ENCODE measurements at regions not wholly inside any gene's neighbourhood (a gene's known extent, or its start where the extent isn't known, plus 50 kb on each side); places are given as distances from the start of the nearest gene placed in this dataset.
"Not testable (repeated sequence)": the region's sequence is repeated elsewhere in the genome, so short reads cannot be mapped to it uniquely, and the experiment has no call there.

DNA sequence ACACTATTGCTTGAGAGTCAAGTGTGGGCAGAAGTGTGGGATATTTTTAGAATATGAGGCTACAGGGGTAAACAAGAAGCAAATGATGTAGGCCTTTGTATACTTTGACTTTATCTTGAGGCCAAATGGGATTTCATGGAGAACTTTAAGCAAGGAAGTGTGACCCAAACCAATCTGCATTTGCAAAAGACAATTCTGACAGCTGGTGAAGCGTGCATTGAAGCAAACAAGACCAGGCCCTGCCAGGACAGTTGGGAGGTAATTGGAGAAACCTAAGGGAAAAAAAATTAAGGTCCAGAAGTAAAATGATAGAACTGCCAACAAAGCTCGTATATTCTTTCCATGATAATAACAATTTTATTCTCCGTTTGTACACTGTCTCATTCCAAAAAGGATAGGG lies 168.3 kb downstream of the TM2D1 start:
- Histone ChIP-seq H3K27me3 (ENCODE audit: low read depth) (no peaks in the 10 kb centered on the region), H3K36me3 (no peaks in the 10 kb centered on the region), H3K4me3 (no peak overlapping the region), H3K4me1 (peaks cover 4% of the 10 kb centered on the region), H3K27ac (replicated peaks) (no peak overlapping the region), H3K9me3 (replicated peaks) (peaks cover 13% of the 10 kb centered on the region)
- DNase-seq: no peak
- intact Hi-C loops (cut with micrococcal nuclease): no loop called here
- TF ChIP-seq, protein P1, sequence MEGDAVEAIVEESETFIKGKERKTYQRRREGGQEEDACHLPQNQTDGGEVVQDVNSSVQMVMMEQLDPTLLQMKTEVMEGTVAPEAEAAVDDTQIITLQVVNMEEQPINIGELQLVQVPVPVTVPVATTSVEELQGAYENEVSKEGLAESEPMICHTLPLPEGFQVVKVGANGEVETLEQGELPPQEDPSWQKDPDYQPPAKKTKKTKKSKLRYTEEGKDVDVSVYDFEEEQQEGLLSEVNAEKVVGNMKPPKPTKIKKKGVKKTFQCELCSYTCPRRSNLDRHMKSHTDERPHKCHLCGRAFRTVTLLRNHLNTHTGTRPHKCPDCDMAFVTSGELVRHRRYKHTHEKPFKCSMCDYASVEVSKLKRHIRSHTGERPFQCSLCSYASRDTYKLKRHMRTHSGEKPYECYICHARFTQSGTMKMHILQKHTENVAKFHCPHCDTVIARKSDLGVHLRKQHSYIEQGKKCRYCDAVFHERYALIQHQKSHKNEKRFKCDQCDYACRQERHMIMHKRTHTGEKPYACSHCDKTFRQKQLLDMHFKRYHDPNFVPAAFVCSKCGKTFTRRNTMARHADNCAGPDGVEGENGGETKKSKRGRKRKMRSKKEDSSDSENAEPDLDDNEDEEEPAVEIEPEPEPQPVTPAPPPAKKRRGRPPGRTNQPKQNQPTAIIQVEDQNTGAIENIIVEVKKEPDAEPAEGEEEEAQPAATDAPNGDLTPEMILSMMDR (IDR thresholded peaks at IDR 0.05; ENCODE audit: borderline replicate concordance): no peak

DNA sequence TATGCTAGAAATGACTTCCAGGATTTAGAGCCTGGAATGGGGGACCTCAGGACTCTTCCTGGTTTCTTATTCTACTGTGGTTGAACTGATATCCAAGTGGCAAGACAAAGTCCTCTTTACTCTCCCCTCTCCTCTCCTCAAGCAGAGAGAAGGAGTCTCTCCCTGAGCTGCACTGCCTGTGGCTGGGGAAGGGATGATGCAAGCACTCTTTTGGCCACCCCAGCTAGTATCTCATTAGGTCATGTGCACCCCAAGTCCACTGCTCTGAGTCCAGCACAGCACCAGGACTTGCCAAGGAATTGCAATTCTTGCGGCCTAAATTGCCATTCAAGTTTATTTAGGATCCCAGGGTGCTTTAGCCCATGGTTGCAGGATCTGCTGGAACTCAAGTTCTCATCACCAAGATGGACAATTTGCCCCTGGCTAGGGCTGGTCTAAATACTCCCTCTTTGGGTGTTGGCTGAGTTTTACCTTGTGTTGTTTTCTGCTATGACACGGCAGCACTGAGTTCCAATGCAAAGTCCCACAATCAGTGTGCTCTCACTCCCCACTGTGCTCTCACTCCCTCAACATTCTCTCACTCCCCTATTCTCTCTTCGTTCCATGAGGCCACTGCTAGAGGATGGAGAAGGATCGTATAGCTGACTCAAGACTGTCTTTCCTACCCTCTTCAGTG lies 172.2 kb downstream of the TM2D1 start:
- H3K27ac ChIP-seq (replicated peaks): no peak overlapping the region
- peaks cover 23% of the 10 kb centered on the region for H3K9me3 ChIP-seq (replicated peaks)
- intact Hi-C loops (cut with micrococcal nuclease): no loop called here
- no peaks in the 10 kb centered on the region for H3K36me3 ChIP-seq
- H3K4me3 ChIP-seq: no peak overlapping the region
- TF ChIP-seq, protein P1 (IDR thresholded peaks at IDR 0.05; ENCODE audit: borderline replicate concordance): no peak
- peaks cover 4% of the 10 kb centered on the region for H3K4me1 ChIP-seq
- H3K27me3 ChIP-seq (ENCODE audit: low read depth): no peaks in the 10 kb centered on the region
- DNase-seq: no peak

DNA sequence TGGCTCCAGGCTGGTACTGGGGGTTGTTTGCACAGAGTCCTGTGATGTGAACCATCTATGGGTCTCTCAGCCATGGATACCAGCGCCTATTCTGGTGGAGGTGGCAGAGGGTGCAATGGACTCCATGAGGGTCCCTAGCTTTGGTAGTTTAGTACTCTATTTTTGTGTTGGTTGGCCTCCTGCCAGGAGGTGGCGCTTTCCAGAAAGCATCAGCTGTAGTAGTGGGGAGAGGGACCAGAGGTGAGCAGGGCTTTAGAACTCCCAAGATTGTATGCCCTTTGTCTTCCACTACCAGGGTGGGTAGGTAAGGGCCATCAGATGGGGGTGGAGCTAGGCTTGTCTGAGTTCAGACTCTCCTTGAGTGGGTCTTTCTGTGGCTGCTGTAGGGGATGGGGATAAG lies 177.6 kb downstream of the TM2D1 start:
- not testable (repeated sequence) for DNase-seq; H3K27me3 ChIP-seq (ENCODE audit: low read depth)

DNA sequence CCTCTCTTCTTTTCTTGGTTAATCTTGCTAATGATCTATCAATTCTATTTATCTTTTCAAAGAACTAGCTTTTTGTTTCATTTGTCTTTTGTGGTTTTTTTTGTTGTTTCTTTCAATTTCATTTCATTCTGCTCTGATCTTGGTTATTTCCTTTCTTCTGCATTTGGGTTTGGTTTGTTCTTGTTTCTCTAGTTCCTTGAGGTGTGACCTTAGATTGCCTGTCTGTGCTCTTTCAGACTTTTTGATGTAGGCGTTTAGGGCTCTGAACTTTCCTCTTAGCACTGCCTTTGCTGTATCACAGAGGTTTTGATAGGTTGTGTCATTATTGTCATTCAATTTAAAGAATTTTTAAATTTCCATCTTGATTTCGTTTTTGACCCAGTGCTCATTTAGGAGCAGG lies 180.1 kb downstream of the TM2D1 start:
- H3K4me3 ChIP-seq; H3K27me3 ChIP-seq (ENCODE audit: low read depth); H3K4me1 ChIP-seq; H3K27ac ChIP-seq (replicated peaks); intact Hi-C loops (cut with micrococcal nuclease); DNase-seq; H3K36me3 ChIP-seq: not testable (repeated sequence)
- H3K9me3 ChIP-seq (replicated peaks): peaks cover 14% of the 10 kb centered on the region

More for the DNA sequence above, 177.6 kb downstream of the TM2D1 start:
- H3K27ac ChIP-seq (replicated peaks); H3K36me3 ChIP-seq; H3K4me1 ChIP-seq; H3K4me3 ChIP-seq; intact Hi-C loops (cut with micrococcal nuclease): not testable (repeated sequence)
- H3K9me3 ChIP-seq (replicated peaks): peaks cover 25% of the 10 kb centered on the region

DNA sequence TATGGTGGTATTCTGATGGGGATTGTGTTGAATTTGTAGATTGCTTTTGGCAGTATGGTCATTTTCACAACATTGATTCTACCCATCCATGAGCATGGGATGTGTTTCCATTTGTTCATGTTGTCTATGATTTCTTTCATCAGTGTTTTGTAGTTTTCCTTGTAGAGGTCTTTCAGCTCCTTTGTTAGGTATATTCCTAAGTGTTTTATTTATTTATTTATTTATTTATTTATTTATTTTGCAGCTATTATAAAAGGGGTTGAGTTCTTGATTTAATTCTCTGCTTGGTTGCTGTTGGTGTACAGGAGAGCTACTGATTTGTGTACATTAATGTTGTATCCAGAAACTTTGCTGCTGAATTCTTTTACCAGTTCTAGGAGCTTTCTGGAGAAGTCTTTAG lies 181.4 kb downstream of the TM2D1 start:
- H3K36me3 ChIP-seq; intact Hi-C loops (cut with micrococcal nuclease); H3K4me3 ChIP-seq: not testable (repeated sequence)

DNA sequence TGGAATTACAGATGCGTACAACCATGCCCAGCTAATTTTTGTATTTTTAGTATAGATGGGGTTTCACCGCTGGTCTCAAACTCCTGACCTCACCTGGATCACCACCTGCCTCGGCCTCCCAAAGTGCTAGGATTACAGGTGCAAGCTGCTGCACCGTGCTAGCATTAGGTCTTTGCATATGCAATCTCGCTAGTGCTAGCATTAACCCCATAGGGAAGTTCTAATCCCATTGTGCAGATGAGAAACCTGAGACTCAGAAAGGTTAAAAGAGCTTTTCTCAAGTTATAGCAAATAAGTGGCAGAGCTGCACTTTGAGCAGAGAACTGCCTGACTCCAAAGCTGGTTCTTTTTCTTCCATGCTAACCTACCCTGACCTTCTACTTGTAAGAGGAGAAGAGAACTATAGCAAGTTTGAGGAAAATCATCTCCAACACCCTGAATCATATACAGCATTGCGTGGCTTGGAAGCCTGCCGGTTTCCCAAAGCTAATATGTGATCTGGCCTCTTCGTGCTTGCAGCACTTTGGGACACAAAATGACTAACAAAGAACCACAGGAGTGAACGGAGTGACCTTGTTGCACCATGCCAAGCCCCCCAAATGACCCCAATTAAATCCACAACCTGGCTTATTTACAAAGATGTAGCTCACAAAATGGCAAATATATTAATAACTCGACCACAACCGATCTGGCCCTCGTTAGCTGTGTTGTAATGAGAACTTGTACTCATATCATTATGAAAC lies 185.1 kb downstream of the TM2D1 start:
- Histone ChIP-seq H3K36me3 (no peaks in the 10 kb centered on the region), H3K27ac (replicated peaks) (no peak overlapping the region), H3K4me3 (no peak overlapping the region), H3K9me3 (replicated peaks) (peaks cover 14% of the 10 kb centered on the region), H3K4me1 (no peaks in the 10 kb centered on the region), H3K27me3 (ENCODE audit: low read depth) (no peaks in the 10 kb centered on the region)
- DNase-seq: no peak
- TF ChIP-seq, protein P1 (IDR thresholded peaks at IDR 0.05; ENCODE audit: borderline replicate concordance): no peak
- intact Hi-C loops (cut with micrococcal nuclease): no loop called here

More for the DNA sequence above, 181.4 kb downstream of the TM2D1 start:
- not testable (repeated sequence) for H3K27ac ChIP-seq (replicated peaks); H3K4me1 ChIP-seq; H3K27me3 ChIP-seq (ENCODE audit: low read depth); DNase-seq
- H3K9me3 ChIP-seq (replicated peaks): peaks cover 14% of the 10 kb centered on the region

DNA sequence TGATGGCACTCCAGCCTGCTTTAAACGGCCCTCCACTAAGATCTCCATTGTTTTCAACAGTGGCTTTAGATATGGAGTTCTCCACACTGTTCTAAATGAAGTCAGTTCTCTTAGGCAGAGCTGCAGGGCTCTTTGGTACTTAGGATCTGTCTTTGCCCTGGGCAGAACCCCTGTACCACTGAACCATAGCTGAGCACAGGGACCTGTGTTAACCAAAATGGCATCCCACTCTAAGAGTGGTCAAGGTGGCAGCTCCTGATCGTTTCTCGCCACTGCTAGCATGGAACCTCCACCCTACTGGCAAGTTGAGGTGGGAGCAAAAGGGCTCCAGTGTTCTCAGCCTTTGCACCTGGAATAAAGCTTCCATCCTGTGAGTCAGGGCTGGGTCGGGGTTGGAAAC lies 186.7 kb downstream of the TM2D1 start:
- Histone ChIP-seq H3K4me1 (no peaks in the 10 kb centered on the region), H3K27me3 (ENCODE audit: low read depth) (no peaks in the 10 kb centered on the region), H3K9me3 (replicated peaks) (peaks cover 12% of the 10 kb centered on the region), H3K36me3 (no peaks in the 10 kb centered on the region), H3K27ac (replicated peaks) (no peak overlapping the region), H3K4me3 (no peak overlapping the region)
- intact Hi-C loops (cut with micrococcal nuclease): no loop called here
- TF ChIP-seq, protein P1 (IDR thresholded peaks at IDR 0.05; ENCODE audit: borderline replicate concordance): no peak
- no peak for DNase-seq
